LNCaP clone FGC (cell line): ENCODE measurements at regions not wholly inside any gene's neighbourhood (a gene's known extent, or its start where the extent isn't known, plus 50 kb on each side); places are given as distances from the start of the nearest gene placed in this dataset.
"Not testable (repeated sequence)": the region's sequence is repeated elsewhere in the genome, so short reads cannot be mapped to it uniquely, and the experiment has no call there.

Experiments
- DNase-seq: peaks from one replicate; pipeline ENCODE4 v3.0.0-alpha.2; 2011; ENCODE audit warnings: low read depth
- H3K4me3 ChIP-seq: 2 replicates; pipeline ENCODE4 v1.5.1; 2011; ENCODE audit warnings: mild to moderate bottlenecking, low read depth, low read length, control low read depth
- TF ChIP-seq, protein P1 (sequence below): IDR thresholded peaks from 2 replicates; pipeline ENCODE4 v1.5.1; 2012; ENCODE audit warnings: mild to moderate bottlenecking; ENCODE audit not compliant: control insufficient read depth, insufficient read depth; ENCODE audit errors: extremely low read depth

- no peak for DNase-seq
- TF ChIP-seq, protein P1, sequence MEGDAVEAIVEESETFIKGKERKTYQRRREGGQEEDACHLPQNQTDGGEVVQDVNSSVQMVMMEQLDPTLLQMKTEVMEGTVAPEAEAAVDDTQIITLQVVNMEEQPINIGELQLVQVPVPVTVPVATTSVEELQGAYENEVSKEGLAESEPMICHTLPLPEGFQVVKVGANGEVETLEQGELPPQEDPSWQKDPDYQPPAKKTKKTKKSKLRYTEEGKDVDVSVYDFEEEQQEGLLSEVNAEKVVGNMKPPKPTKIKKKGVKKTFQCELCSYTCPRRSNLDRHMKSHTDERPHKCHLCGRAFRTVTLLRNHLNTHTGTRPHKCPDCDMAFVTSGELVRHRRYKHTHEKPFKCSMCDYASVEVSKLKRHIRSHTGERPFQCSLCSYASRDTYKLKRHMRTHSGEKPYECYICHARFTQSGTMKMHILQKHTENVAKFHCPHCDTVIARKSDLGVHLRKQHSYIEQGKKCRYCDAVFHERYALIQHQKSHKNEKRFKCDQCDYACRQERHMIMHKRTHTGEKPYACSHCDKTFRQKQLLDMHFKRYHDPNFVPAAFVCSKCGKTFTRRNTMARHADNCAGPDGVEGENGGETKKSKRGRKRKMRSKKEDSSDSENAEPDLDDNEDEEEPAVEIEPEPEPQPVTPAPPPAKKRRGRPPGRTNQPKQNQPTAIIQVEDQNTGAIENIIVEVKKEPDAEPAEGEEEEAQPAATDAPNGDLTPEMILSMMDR = no peak
- no peak overlapping the region for H3K4me3 ChIP-seq
Observed at GRCh38 chr16:29302976-29303375, 103.5 kb downstream of the NPIPB11 start.

- H3K4me3 ChIP-seq, DNase-seq: not testable (repeated sequence)
Observed at GRCh38 chr16:29302433-29302832, 104.1 kb downstream of the NPIPB11 start.

GRCh38 chr16:29301662-29302285 is 104.7 kb downstream of the NPIPB11 start:
- H3K4me3 ChIP-seq, DNase-seq: not testable (repeated sequence)

DNA sequence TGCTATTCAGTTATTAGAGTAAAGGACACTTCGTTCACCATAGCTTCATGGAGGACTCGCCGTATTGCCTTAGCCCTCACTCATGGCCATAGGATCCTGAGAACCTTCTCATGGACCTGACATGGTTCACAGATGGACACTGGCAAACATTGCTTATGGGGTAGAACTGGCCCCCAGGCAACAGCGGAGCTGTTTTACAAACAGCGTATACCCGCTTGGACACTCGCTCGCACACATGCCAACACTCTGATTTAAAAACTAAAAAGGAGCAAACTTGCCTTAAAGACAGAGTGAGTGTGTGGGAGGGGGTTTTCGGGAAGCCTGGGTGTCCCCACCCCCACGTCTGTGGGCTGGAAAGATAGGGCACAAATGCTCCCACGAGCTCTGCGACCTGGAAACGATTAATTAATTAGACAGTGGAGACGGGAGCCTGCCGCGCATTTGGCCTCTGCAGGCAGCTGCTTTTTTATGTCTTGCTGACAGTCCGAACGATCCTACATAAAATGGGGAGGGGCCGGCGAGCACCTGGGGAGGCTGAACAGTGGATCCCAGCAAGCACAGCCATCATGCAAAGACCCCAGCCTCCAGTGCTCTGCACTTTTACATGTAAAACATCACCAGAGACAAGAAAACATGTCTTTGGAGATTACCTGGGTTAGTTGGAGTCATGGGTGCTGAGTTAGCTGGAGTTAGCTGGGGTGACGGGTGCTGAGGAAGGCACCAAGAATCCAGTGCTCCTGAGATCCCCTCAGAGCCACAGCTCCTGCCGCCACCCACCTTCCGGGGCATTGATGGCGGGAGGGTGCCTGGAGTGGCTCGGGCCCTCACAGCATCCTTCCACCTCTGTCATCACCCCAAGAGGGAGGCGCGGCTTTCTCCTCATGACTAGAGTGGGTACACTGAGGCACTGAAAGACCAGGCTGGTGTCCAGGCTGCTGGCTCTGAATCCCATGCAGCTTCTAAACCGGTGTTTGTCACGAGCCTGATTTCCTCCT is 105.7 kb downstream of the NPIPB11 start:
- not testable (repeated sequence) for H3K4me3 ChIP-seq, DNase-seq

DNA sequence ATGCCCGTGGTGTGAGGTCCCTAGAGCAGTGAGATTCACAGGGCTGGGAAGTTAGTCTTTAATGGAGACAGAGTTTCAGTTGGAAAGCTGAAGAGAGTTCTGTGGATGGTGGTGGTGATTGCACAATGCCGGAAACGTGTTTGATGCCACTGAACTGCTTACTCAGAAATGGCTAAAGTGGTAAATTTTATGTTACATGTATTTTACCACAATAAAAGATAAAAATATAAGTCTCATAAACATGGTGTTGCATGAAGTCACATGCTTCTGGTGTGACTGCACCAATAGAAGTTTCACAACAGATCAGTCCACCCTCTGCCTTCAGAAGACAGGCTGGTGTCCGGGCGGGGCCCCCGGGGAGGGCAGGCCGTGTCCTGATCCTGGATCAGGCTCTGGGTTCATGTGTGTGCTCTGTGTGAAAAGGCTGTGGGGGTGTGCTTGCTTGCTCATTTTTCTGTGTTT is 106.5 kb downstream of the NPIPB11 start:
- not testable (repeated sequence) for DNase-seq, H3K4me3 ChIP-seq

DNA sequence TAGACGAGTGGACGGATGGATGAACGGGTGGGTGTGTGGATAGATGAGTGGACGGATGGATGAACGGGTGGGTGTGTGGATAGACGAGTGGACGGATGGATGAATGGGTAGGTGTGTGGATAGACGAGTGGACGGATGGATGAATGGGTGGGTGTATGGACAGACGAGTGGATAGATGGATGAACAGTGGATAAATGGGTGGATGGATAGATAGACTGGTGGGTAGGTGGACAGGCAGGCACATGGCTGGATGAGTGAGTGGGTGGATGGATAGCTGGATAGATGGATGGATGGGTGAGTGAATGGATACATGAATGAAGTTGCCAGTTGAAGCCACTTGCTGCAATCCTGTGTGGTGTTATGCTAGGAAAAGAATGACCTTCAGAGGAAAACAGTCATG is 107.5 kb downstream of the NPIPB11 start:
- not testable (repeated sequence) for DNase-seq, H3K4me3 ChIP-seq

DNA sequence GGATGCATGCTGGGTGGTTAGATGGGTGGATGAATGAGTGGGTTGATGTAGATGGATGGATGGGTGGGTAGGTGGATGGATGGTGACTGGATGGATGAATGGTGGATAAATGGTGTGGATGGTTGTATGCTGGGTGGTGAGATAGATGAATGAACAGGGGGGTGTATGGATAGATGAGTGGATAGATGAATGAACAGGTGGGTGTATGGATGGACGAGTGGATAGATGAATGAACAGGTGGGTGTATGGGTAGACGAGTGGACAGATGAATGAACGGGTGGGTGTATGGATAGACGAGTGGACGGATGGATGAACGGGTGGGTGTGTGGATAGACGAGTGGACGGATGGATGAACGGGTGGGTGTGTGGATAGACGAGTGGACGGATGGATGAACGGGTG is 108.2 kb downstream of the NPIPB11 start:
- H3K4me3 ChIP-seq, DNase-seq: not testable (repeated sequence)

DNA sequence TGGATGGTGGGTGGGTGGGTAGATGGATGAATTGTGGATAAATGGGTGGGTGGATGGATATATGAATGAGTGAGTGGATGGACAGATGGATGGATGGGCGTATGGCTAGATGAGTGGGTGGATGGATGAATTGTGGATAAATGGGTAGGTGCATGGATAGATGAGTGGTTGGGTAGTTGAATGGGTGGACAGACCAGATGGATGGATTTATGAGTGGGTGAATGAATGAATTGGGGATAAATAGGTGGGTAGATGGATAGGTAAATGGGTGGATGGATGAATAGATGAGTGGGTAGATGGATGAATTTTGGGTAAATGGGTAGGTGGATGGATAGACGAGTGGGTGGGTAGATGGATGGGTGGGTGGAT is 108.7 kb downstream of the NPIPB11 start:
- H3K4me3 ChIP-seq, DNase-seq: not testable (repeated sequence)

- not testable (repeated sequence) for H3K4me3 ChIP-seq, DNase-seq
Observed at GRCh38 chr16:29297144-29297808, 109.2 kb downstream of the NPIPB11 start.

GRCh38 chr16:29296176-29296575 is 110.3 kb downstream of the NPIPB11 start:
- not testable (repeated sequence) for DNase-seq

GRCh38 chr16:29294951-29295795 is 111.3 kb downstream of the NPIPB11 start:
- DNase-seq = not testable (repeated sequence)

More at GRCh38 chr16:29296176-29296575, 110.3 kb downstream of the NPIPB11 start:
- H3K4me3 ChIP-seq = not testable (repeated sequence)

DNA sequence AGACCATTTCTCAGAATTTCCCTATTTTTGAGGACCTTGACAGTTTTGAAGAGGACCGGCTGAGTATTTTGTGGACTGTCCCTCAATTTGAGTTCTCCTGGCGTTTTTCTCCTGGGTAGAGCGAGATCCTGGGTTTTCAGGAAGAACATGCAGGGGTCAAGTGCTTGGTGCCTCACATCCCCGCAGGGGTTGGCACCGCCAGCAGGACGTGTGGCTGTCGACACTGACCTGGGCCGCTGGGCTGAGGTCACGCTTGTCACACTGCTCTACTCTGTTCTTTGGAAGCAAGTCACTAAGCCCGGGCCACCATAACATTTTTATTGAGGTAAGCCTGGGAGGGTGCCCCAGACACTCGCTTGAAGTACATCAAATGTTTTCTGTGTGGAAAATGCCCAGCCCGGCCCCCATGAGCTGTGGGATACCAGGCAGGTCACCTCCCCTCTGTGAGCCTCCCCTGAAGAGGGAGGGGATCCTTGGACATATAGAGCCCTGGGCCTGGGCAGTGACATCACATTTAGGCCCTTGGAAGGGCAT is 112.0 kb downstream of the NPIPB11 start:
- not testable (repeated sequence) for H3K4me3 ChIP-seq, DNase-seq

More at GRCh38 chr16:29294951-29295795, 111.3 kb downstream of the NPIPB11 start:
- not testable (repeated sequence) for H3K4me3 ChIP-seq

DNA sequence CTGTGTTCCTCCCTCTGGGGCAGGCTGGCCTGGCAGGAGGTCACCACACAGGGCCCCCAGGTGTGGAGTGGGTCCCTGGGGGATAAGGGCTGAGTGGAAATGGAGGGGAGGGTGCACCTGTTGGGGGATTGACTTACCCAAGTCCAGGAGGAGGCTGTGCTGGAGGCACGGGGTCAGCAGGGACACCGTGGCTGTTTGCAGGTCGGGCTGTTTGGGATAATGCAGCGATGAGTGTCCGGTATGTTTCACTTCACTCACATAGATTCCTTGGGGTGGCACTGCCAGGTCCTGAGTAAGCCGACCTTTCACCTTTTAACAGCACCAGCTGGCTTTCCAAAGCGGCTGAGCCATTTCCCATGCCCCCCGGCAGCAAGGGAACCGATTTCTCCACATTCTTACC is 113.0 kb downstream of the NPIPB11 start:
- H3K4me3 ChIP-seq, DNase-seq: not testable (repeated sequence)

- DNase-seq = not testable (repeated sequence)
Observed at GRCh38 chr16:29292952-29293471, 113.5 kb downstream of the NPIPB11 start.

GRCh38 chr16:29291329-29292271 is 114.9 kb downstream of the NPIPB11 start:
- not testable (repeated sequence) for DNase-seq, H3K4me3 ChIP-seq

More at GRCh38 chr16:29292952-29293471, 113.5 kb downstream of the NPIPB11 start:
- H3K4me3 ChIP-seq = not testable (repeated sequence)
